IPS DF 19.7 (cell line): ENCODE measurements at regions not wholly inside any gene's neighbourhood (a gene's known extent, or its start where the extent isn't known, plus 50 kb on each side); places are given as distances from the start of the nearest gene placed in this dataset.

ENCODE experiments used
- DNase-seq: peaks from one replicate; pipeline ENCODE4 v3.0.0-alpha.2; 2013; ENCODE audit warnings: low read depth, low spot score

- no peak for DNase-seq
These were observed 250.7 kb upstream of the AGA start for GRCh38 chr4:177692907-177693306.

GRCh38 chr4:177696438-177696966 lies 254.3 kb upstream of the AGA start:
- peak; percentile 9 for DNase-seq

- no peak for DNase-seq
These were observed 257.4 kb upstream of the AGA start for GRCh38 chr4:177699365-177700213.

- DNase-seq: no peak
These were observed 264.7 kb upstream of the AGA start for GRCh38 chr4:177706916-177707315.

- no peak for DNase-seq
These were observed 271.2 kb upstream of the AGA start for GRCh38 chr4:177713454-177713853.

GRCh38 chr4:177717407-177717806 lies 275.2 kb upstream of the AGA start:
- no peak for DNase-seq

- DNase-seq: no peak
These were observed 276.3 kb upstream of the AGA start for GRCh38 chr4:177718514-177718913.

- DNase-seq: no peak
These were observed 283.9 kb upstream of the AGA start for GRCh38 chr4:177726111-177726510.

- no peak for DNase-seq
These were observed 286.3 kb upstream of the AGA start for GRCh38 chr4:177728361-177729152.

- DNase-seq: no peak
These were observed 287.4 kb upstream of the AGA start for GRCh38 chr4:177729681-177730080.

GRCh38 chr4:177737387-177737940 lies 295.2 kb upstream of the AGA start:
- no peak for DNase-seq

GRCh38 chr4:177740563-177740962 lies 298.3 kb upstream of the AGA start:
- DNase-seq: no peak

GRCh38 chr4:177759729-177760128 lies 317.5 kb upstream of the AGA start:
- DNase-seq: no peak

- DNase-seq: no peak
These were observed 319.5 kb upstream of the AGA start for GRCh38 chr4:177761692-177762091.

GRCh38 chr4:177769155-177769554 lies 326.9 kb upstream of the AGA start:
- no peak for DNase-seq

GRCh38 chr4:177770776-177771175 lies 328.5 kb upstream of the AGA start:
- no peak for DNase-seq

GRCh38 chr4:177771645-177772044 lies 329.4 kb upstream of the AGA start:
- no peak for DNase-seq

GRCh38 chr4:177778623-177779022 lies 336.4 kb upstream of the AGA start:
- no peak for DNase-seq

- DNase-seq: no peak
These were observed 342.8 kb upstream of the AGA start for GRCh38 chr4:177785000-177785399.

GRCh38 chr4:177789610-177790009 lies 347.4 kb upstream of the AGA start:
- DNase-seq: no peak

- DNase-seq: no peak
These were observed 349.0 kb upstream of the AGA start for GRCh38 chr4:177791188-177791587.

- no peak for DNase-seq
These were observed 354.6 kb upstream of the AGA start for GRCh38 chr4:177796841-177797240.
